MCF 10A (cell line): ENCODE measurements at regions not wholly inside any gene's neighbourhood (a gene's known extent, or its start where the extent isn't known, plus 50 kb on each side); places are given as distances from the start of the nearest gene placed in this dataset.

Experiments
- BruUV-seq: library from RNA; stranded (reverse); fragments of 400-500 nt; replicated peaks from 2 replicates; lab custom pipeline; 2021; lab: Mats Ljungman, UMichigan
- CTCF ChIA-PET: fragments of 300-600 bp; sonication (Branson Sonifier 250); formaldehyde crosslinking; extraction: SDS; loops from one replicate; lab custom pipeline; 2021; ENCODE audit warnings: antibody characterized with exemption, inconsistent platforms; lab: Yijun Ruan, JAX
- POLR2A ChIA-PET: fragments of 300-600, 350-650 bp; sonication (Branson Sonifier 250); formaldehyde crosslinking; extraction: SDS; loops from one replicate; lab custom pipeline; 2020; ENCODE audit warnings: antibody characterized with exemption, inconsistent platforms; lab: Yijun Ruan, JAX
- DNase-seq: peaks from one replicate; pipeline ENCODE4 v3.0.0-alpha.2; 2018; ENCODE audit not compliant: unreplicated experiment
- H3K27ac Mint-ChIP-seq: one replicate; pipeline ENCODE4 v1.8.0; 2022; ENCODE audit warnings: mild to moderate bottlenecking, low read depth, mixed read lengths; ENCODE audit not compliant: unreplicated experiment
- H3K27me3 Mint-ChIP-seq: one replicate; pipeline ENCODE4 v1.8.0; 2022; ENCODE audit warnings: mixed read lengths; ENCODE audit not compliant: insufficient read depth, unreplicated experiment
- H3K36me3 Mint-ChIP-seq: one replicate; pipeline ENCODE4 v1.8.0; 2022; ENCODE audit warnings: mild to moderate bottlenecking, moderate library complexity, mixed read lengths; ENCODE audit not compliant: insufficient read depth, unreplicated experiment
- H3K4me1 Mint-ChIP-seq: one replicate; pipeline ENCODE4 v1.8.0; 2022; ENCODE audit warnings: mixed read lengths; ENCODE audit not compliant: insufficient read depth, unreplicated experiment
- H3K4me3 Mint-ChIP-seq: one replicate; pipeline ENCODE4 v1.8.0; 2022; ENCODE audit warnings: mild to moderate bottlenecking, moderate library complexity, mixed read lengths; ENCODE audit not compliant: unreplicated experiment
- H3K9me3 Mint-ChIP-seq: one replicate; pipeline ENCODE4 v1.8.0; 2022; ENCODE audit warnings: mixed read lengths; ENCODE audit not compliant: unreplicated experiment
- CTCF ChIP-seq: fragments of 200-600 bp; IDR thresholded peaks from one replicate; pipeline ENCODE4 v1.8.0; 2022; ENCODE audit warnings: antibody characterized with exemption, mild to moderate bottlenecking; ENCODE audit not compliant: unreplicated experiment
- intact Hi-C: fragments of 100-400 bp; cut with micrococcal nuclease; formaldehyde crosslinking; loops from 2 replicates; pipeline ENCODE4 v1.14.1; 2022

GRCh38 chr2:21422050-21422449, 298.3 kb downstream of the TDRD15 start:
- Mint-ChIP-seq H3K27me3 (no peaks in the 10 kb centered on the region), H3K27ac (no peak overlapping the region), H3K9me3 (no peaks in the 10 kb centered on the region), H3K4me3 (no peak overlapping the region), H3K4me1 (no peaks in the 10 kb centered on the region), H3K36me3 (no peaks in the 10 kb centered on the region)
- CTCF ChIA-PET = interaction anchor here (0.6 to 1.0 kb wide), 2 partner anchors 10 to 18 kb away, joined by 3 read pairs; no protein-coding TSS in a partner anchor
- TF ChIP-seq CTCF = peak; percentile 44
- intact Hi-C loops = no loop called here
- BruUV-seq = no TSS peak
- POLR2A ChIA-PET = no interaction called here
- peak; percentile 8 for DNase-seq

GRCh38 chr2:21422724-21423522, 299.2 kb downstream of the TDRD15 start:
- no peak for DNase-seq
- Mint-ChIP-seq H3K4me1 (no peaks in the 10 kb centered on the region), H3K9me3 (peaks cover 6% of the 10 kb centered on the region), H3K36me3 (no peaks in the 10 kb centered on the region), H3K27me3 (no peaks in the 10 kb centered on the region), H3K4me3 (no peak overlapping the region), H3K27ac (no peak overlapping the region)
- no TSS peak for BruUV-seq
- POLR2A ChIA-PET = no interaction called here
- intact Hi-C loops = no loop called here
- no peak for TF ChIP-seq CTCF
- CTCF ChIA-PET = no interaction called here

- Mint-ChIP-seq H3K27me3 (no peaks in the 10 kb centered on the region), H3K9me3 (peaks cover 8% of the 10 kb centered on the region), H3K36me3 (no peaks in the 10 kb centered on the region), H3K27ac (no peak overlapping the region), H3K4me1 (no peaks in the 10 kb centered on the region), H3K4me3 (no peak overlapping the region)
- CTCF ChIA-PET = no interaction called here
- POLR2A ChIA-PET = no interaction called here
- intact Hi-C loops = no loop called here
- no peak for TF ChIP-seq CTCF
- BruUV-seq = no TSS peak
- no peak for DNase-seq
Measured at GRCh38 chr2:21423854-21424253, 300.1 kb downstream of the TDRD15 start.

GRCh38 chr2:21424375-21424774, 300.6 kb downstream of the TDRD15 start:
- no TSS peak for BruUV-seq
- DNase-seq = no peak
- Mint-ChIP-seq H3K36me3 (no peaks in the 10 kb centered on the region), H3K9me3 (peaks cover 8% of the 10 kb centered on the region), H3K27me3 (no peaks in the 10 kb centered on the region), H3K27ac (no peak overlapping the region), H3K4me1 (no peaks in the 10 kb centered on the region), H3K4me3 (no peak overlapping the region)
- ChIA-PET CTCF (no interaction called here), POLR2A (no interaction called here)
- intact Hi-C loops = no loop called here
- TF ChIP-seq CTCF = no peak
